H1 (cell line): ENCODE measurements at regions not wholly inside any gene's neighbourhood (a gene's known extent, or its start where the extent isn't known, plus 50 kb on each side); places are given as distances from the start of the nearest gene placed in this dataset.

Experiments used
- CTCF ChIA-PET: fragments of 300-600 bp; sonication (Branson Sonifier 250); formaldehyde crosslinking; loops from one replicate; lab custom pipeline; 2021; ENCODE audit not compliant: partially characterized antibody; lab: Charles Lee
- POLR2A ChIA-PET: fragments of 300-600 bp; sonication (Branson Sonifier 250); formaldehyde crosslinking; loops from one replicate; lab custom pipeline; 2021; ENCODE audit warnings: inconsistent platforms; ENCODE audit not compliant: partially characterized antibody; lab: Charles Lee
- DNase-seq, 2 experiments: peaks; one replicate each; pipeline versions ENCODE4 v3.0.0 to v3.0.0-alpha.2; 2010 to 2022; ENCODE audit warnings: low spot score in 2 of 2, low read depth in 1 of 2, mixed read lengths in 1 of 2
- FAIRE-seq: peaks from 2 replicates; lab custom pipeline; 2011; peaks lifted over from hg19 to GRCh38; lab: Jason Lieb, UNC
- H2AFZ ChIP-seq: 2 replicates; pipeline ENCODE4 v1.8.1; 2012; ENCODE audit warnings: low read length, inconsistent platforms
- H2AK5ac ChIP-seq: 2 replicates; pipeline ENCODE4 v1.6.1; 2013; ENCODE audit warnings: low read depth, low read length
- H2BK120ac ChIP-seq: replicated peaks from 2 replicates; pipeline ENCODE3; 2013; ENCODE audit warnings: low read depth, low read length, inconsistent platforms
- H2BK12ac ChIP-seq: 2 replicates; pipeline ENCODE4 v1.6.1; 2013; ENCODE audit warnings: low read depth, low read length
- H2BK15ac ChIP-seq: 2 replicates; pipeline ENCODE4 v1.6.1; 2013; ENCODE audit warnings: low read length
- H2BK20ac ChIP-seq: 2 replicates; pipeline ENCODE4 v1.6.1; 2013; ENCODE audit warnings: low read length
- H2BK5ac ChIP-seq: 2 replicates; pipeline ENCODE4 v1.6.1; 2013; ENCODE audit warnings: low read depth, low read length
- H3K14ac ChIP-seq: 2 replicates; pipeline ENCODE4 v1.6.1; 2013; ENCODE audit warnings: inconsistent platforms; ENCODE audit not compliant: insufficient read length
- H3K18ac ChIP-seq: 2 replicates; pipeline ENCODE4 v1.6.1; 2013; ENCODE audit warnings: low read length; ENCODE audit errors: extremely low read depth
- H3K23ac ChIP-seq: 2 replicates; pipeline ENCODE4 v1.6.1; 2013; ENCODE audit warnings: inconsistent platforms; ENCODE audit not compliant: insufficient read length
- H3K23me2 ChIP-seq: 2 replicates; pipeline ENCODE4 v1.6.1; 2013; ENCODE audit warnings: low read depth, low read length
- H3K27ac ChIP-seq: 2 replicates; pipeline ENCODE4 v1.6.1; 2011; ENCODE audit warnings: low read depth, low read length, inconsistent platforms
- H3K27me3 ChIP-seq, 4 experiments: replicated peaks in 1 of 4; 1 replicate in 1 of 4; 2 replicates in 3 of 4; pipeline versions ENCODE4 v1.6.1 to v1.8.1; 2011 to 2013; ENCODE audit warnings: low read length in 3 of 4, mild to moderate bottlenecking in 3 of 4, inconsistent platforms in 2 of 4, mixed read lengths in 2 of 4, moderate library complexity in 1 of 4; ENCODE audit not compliant: control insufficient read depth in 3 of 4, insufficient read depth in 3 of 4; ENCODE audit errors: extremely low read depth in 1 of 4
- H3K36me3 ChIP-seq, 4 experiments: 2 replicates each; pipeline versions ENCODE4 v1.6.1 to v1.8.1; 2011 to 2013; ENCODE audit warnings: mild to moderate bottlenecking in 4 of 4, low read length in 3 of 4, moderate library complexity in 2 of 4, control low read depth in 1 of 4, inconsistent platforms in 1 of 4; ENCODE audit not compliant: insufficient read depth in 4 of 4, control insufficient read depth in 2 of 4
- H3K4ac ChIP-seq: replicated peaks from 2 replicates; pipeline ENCODE3; 2013; ENCODE audit warnings: low read length, low read depth, mixed read lengths, inconsistent platforms; ENCODE audit not compliant: insufficient read length
- H3K4me1 ChIP-seq, 4 experiments: replicated peaks in 1 of 4; 1 replicate in 1 of 4; 2 replicates in 3 of 4; pipeline versions ENCODE4 v1.6.1 to v1.8.1; 2011 to 2013; ENCODE audit warnings: low read length in 3 of 4, inconsistent platforms in 2 of 4, mixed read lengths in 1 of 4; ENCODE audit not compliant: insufficient read depth in 4 of 4, control insufficient read depth in 3 of 4
- H3K4me2 ChIP-seq, 2 experiments: 2 replicates each; pipeline versions ENCODE4 v1.6.1 to v1.8.1; 2011 to 2013; ENCODE audit warnings: low read depth in 2 of 2, low read length in 2 of 2, control low read depth in 1 of 2, inconsistent platforms in 1 of 2, mild to moderate bottlenecking in 1 of 2; ENCODE audit not compliant: insufficient read depth in 1 of 2
- H3K4me3 ChIP-seq, 4 experiments: fragments of 200-600, 300-600 bp in 1 of 4; sonication (generic), shearing (Covaris generic), sonication (Bioruptor Twin) in 1 of 4; 2 replicates each; pipeline versions ENCODE4 v1.5.1 to v1.8.1; 2011 to 2016; ENCODE audit warnings: low read length in 4 of 4, low read depth in 3 of 4, control low read depth in 2 of 4, inconsistent platforms in 2 of 4, mild to moderate bottlenecking in 2 of 4, mixed read lengths in 1 of 4, moderate library complexity in 1 of 4; ENCODE audit not compliant: insufficient read depth in 2 of 4; ENCODE audit errors: extremely low read depth in 1 of 4
- H3K56ac ChIP-seq: replicated peaks from 2 replicates; pipeline ENCODE3; 2013; ENCODE audit warnings: low read depth, mild to moderate bottlenecking, mixed read lengths, low read length, inconsistent platforms; ENCODE audit not compliant: insufficient read length
- H3K79me1 ChIP-seq: 2 replicates; pipeline ENCODE4 v1.6.1; 2013; ENCODE audit warnings: low read depth, low read length, control low read depth
- H3K79me2 ChIP-seq, 2 experiments: 2 replicates each; pipeline versions ENCODE4 v1.6.1 to v1.8.1; 2012 to 2013; ENCODE audit warnings: low read length in 2 of 2, mild to moderate bottlenecking in 2 of 2, inconsistent platforms in 1 of 2; ENCODE audit not compliant: insufficient read depth in 2 of 2, control insufficient read depth in 1 of 2
- H3K9ac ChIP-seq, 4 experiments: replicated peaks in 1 of 4; 1 replicate in 1 of 4; 2 replicates in 3 of 4; pipeline versions ENCODE4 v1.6.1 to v1.8.1; 2011 to 2013; ENCODE audit warnings: low read depth in 3 of 4, low read length in 3 of 4, control low read depth in 2 of 4, mild to moderate bottlenecking in 2 of 4, moderate library complexity in 2 of 4, inconsistent platforms in 1 of 4; ENCODE audit errors: extremely low read depth in 1 of 4
- H3K9me3 ChIP-seq, 2 experiments: 2 replicates each; pipeline versions ENCODE4 v1.6.1 to v1.8.1; 2012 to 2013; ENCODE audit warnings: mild to moderate bottlenecking in 2 of 2, moderate library complexity in 2 of 2, control low read depth in 1 of 2, inconsistent platforms in 1 of 2, low read depth in 1 of 2, low read length in 1 of 2, mixed read lengths in 1 of 2; ENCODE audit not compliant: insufficient read depth in 2 of 2
- H4K20me1 ChIP-seq, 2 experiments: replicated peaks in 1 of 2; 2 replicates each; pipeline versions ENCODE3 to v1.8.1; 2011 to 2013; ENCODE audit warnings: inconsistent platforms in 2 of 2, low read length in 2 of 2, mild to moderate bottlenecking in 1 of 2; ENCODE audit not compliant: insufficient read depth in 2 of 2, control insufficient read depth in 1 of 2
- H4K5ac ChIP-seq: 2 replicates; pipeline ENCODE4 v1.6.1; 2013; ENCODE audit warnings: low read length, low read depth, mixed read lengths, inconsistent platforms; ENCODE audit not compliant: insufficient read length
- H4K8ac ChIP-seq: 2 replicates; pipeline ENCODE4 v1.8.0; 2013; ENCODE audit warnings: mild to moderate bottlenecking, moderate library complexity, low read length, inconsistent platforms; ENCODE audit not compliant: insufficient read depth; ENCODE audit errors: extremely low read depth
- H4K91ac ChIP-seq: replicated peaks from 2 replicates; pipeline ENCODE3; 2013; ENCODE audit warnings: low read length, mixed read lengths, inconsistent platforms; ENCODE audit not compliant: insufficient read length
- BRCA1 ChIP-seq: IDR thresholded peaks from 2 replicates; pipeline ENCODE4 v1.6.1; 2012; ENCODE audit warnings: low read depth, low read length, improper control_type of control experiment
- CREB1 ChIP-seq: IDR thresholded peaks from 2 replicates; pipeline ENCODE4 v1.6.1; 2012; ENCODE audit warnings: inconsistent platforms
- GABPA ChIP-seq: IDR thresholded peaks from 2 replicates; pipeline ENCODE4 v1.6.1; 2011; ENCODE audit warnings: mild to moderate bottlenecking, low read length, moderate library complexity, borderline replicate concordance; ENCODE audit not compliant: insufficient read depth
- KDM1A ChIP-seq: fragments of 200-600, 300-600 bp; sonication (generic); IDR thresholded peaks from 2 replicates; pipeline ENCODE4 v1.7.1; 2016; ENCODE audit warnings: mild to moderate bottlenecking, low read length, borderline replicate concordance
- NRF1 ChIP-seq: IDR thresholded peaks from 2 replicates; pipeline ENCODE4 v1.6.1; 2011; ENCODE audit warnings: mild to moderate bottlenecking, low read depth, low read length, improper control_type of control experiment
- POLR2AphosphoS5 ChIP-seq: IDR thresholded peaks from 2 replicates; pipeline ENCODE4 v1.6.1; 2011; ENCODE audit warnings: low read depth, low read length
- RAD21 ChIP-seq, 2 experiments: IDR thresholded peaks in 1 of 2; conservative IDR thresholded peaks in 1 of 2; 2 replicates each; pipeline ENCODE4 v1.6.1; 2011; ENCODE audit warnings: low read depth in 2 of 2, low read length in 2 of 2, improper control_type of control experiment in 1 of 2, inconsistent platforms in 1 of 2, mild to moderate bottlenecking in 1 of 2, moderate library complexity in 1 of 2
- RXRA ChIP-seq: IDR thresholded peaks from 2 replicates; pipeline ENCODE4 v1.6.1; 2011; ENCODE audit warnings: low read depth, mild to moderate bottlenecking, low read length, moderate library complexity; ENCODE audit not compliant: insufficient read depth
- SAP30 ChIP-seq: fragments of 300-600 bp; sonication (generic); IDR thresholded peaks from 2 replicates; pipeline ENCODE4 v1.7.1; 2012; ENCODE audit warnings: low read length, moderate library complexity, mild to moderate bottlenecking, inconsistent platforms; ENCODE audit not compliant: insufficient read depth, insufficient replicate concordance
- SIX5 ChIP-seq: IDR thresholded peaks from 2 replicates; pipeline ENCODE4 v1.6.1; 2011; ENCODE audit warnings: mild to moderate bottlenecking, low read depth, low read length
- TAF7 ChIP-seq: optimal IDR thresholded peaks from 2 replicates; pipeline ENCODE3; 2011; ENCODE audit warnings: low read depth, mild to moderate bottlenecking, inconsistent platforms, low read length, moderate library complexity, borderline replicate concordance
- TBP ChIP-seq: IDR thresholded peaks from 2 replicates; pipeline ENCODE4 v1.6.1; 2011; ENCODE audit warnings: low read depth, low read length, improper control_type of control experiment
- TCF12 ChIP-seq: IDR thresholded peaks from 2 replicates; pipeline ENCODE4 v1.6.1; 2011; ENCODE audit warnings: low read depth, mild to moderate bottlenecking, low read length
- YY1 ChIP-seq: IDR thresholded peaks from 2 replicates; pipeline ENCODE4 v1.6.1; 2011; ENCODE audit warnings: low read depth, mild to moderate bottlenecking, low read length
- whole genome bisulfite sequencing, 2 experiments: shearing (Covaris generic) in 1 of 2; methylation state at CpG; one replicate each; pipeline versions ENCODE4 v1.1.6 to v1.1.7; 2013 to 2015; ENCODE audit warnings: low lambda C conversion rate in 2 of 2, mixed read lengths in 2 of 2, inconsistent platforms in 1 of 2, low coverage in 1 of 2, missing lambda C conversion rate in 1 of 2; ENCODE audit not compliant: insufficient replicate concordance in 2 of 2, insufficient coverage in 1 of 2, insufficient read length in 1 of 2; ENCODE audit errors: extremely low coverage in 1 of 2, missing lambda C conversion rate in 1 of 2; 5-methylcytosine and 5-hydroxymethylcytosine counted together
- TF ChIP-seq, protein P1 (sequence below): IDR thresholded peaks from 2 replicates; pipeline ENCODE4 v1.6.1; 2012; ENCODE audit warnings: inconsistent platforms

DNA sequence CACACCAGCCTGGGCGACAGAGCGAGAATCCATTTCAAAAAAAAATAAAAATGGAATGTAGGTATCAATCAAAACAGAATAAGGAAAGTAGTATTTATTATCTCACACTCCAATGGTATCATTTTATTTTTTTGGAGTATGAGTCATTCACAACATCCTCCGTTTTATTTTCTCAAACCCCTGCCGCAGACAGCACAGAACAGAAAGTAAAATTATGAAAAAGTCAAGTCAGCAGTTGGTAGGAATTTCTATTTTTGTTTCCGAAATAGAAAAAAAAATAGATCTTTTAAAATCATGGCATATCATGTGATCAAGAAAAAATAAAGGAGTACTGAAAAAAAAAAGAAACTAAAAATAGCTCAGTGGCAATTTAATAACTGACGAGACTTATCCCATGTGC lies 490.7 kb upstream of the TENM3 start:
- Histone ChIP-seq H2AK5ac (no peak overlapping the region), H2AFZ (no peak overlapping the region), H3K23me2 (no peaks in the 10 kb centered on the region; the same call in 1 of the 2 replicates), H3K4me3 (no peak overlapping the region), H4K91ac (no peak overlapping the region), H3K4me1 (peaks cover 0 to 4% (median 3%) of the 10 kb centered on the region in 4 experiments; a peak in 3 of 7 replicates), H3K27ac (no peak overlapping the region), H3K56ac (no peak overlapping the region), H3K23ac (no peak overlapping the region), H2BK20ac (no peak overlapping the region), H2BK12ac (no peak overlapping the region), H3K36me3 (no peaks in the 10 kb centered on the region), H3K27me3 (no peaks in the 10 kb centered on the region), H3K79me2 (no peaks in the 10 kb centered on the region), H4K8ac (no peak overlapping the region), H4K5ac (no peak overlapping the region), H3K14ac (no peak overlapping the region), H3K4me2 (no peak overlapping the region), H3K9ac (no peak overlapping the region), H2BK120ac (no peak overlapping the region), H3K4ac (no peak overlapping the region), H2BK15ac (no peak overlapping the region), H2BK5ac (no peak overlapping the region), H3K9me3 (no peaks in the 10 kb centered on the region), H3K79me1 (no peaks in the 10 kb centered on the region), H4K20me1 (no peaks in the 10 kb centered on the region), H3K18ac (no peak overlapping the region)
- DNase-seq (no peak), FAIRE-seq (no peak)
- WGBS, 2 experiments: 96% methylated on average over 6 of the region's 6 CpGs; no CpG with 5 or more reads in 1 of the 2 experiments
- POLR2A ChIA-PET: interaction anchor here (0.5 kb wide), 1 partner anchor 471 kb away, joined by 3 read pairs; no protein-coding TSS in a partner anchor
- CTCF ChIA-PET: interaction anchor here (0.9 to 1.2 kb wide), 2 partner anchors 12 to 21 kb away, joined by 3 to 4 read pairs; no protein-coding TSS in a partner anchor
- TF ChIP-seq TBP: no peak
- no peak for TF ChIP-seq RXRA
- TF ChIP-seq KDM1A: no peak
- no peak for TF ChIP-seq POLR2AphosphoS5
- no peak for TF ChIP-seq CREB1
- TF ChIP-seq TCF12: no peak
- TF ChIP-seq, protein P1, sequence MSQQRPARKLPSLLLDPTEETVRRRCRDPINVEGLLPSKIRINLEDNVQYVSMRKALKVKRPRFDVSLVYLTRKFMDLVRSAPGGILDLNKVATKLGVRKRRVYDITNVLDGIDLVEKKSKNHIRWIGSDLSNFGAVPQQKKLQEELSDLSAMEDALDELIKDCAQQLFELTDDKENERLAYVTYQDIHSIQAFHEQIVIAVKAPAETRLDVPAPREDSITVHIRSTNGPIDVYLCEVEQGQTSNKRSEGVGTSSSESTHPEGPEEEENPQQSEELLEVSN: no peak
- no peak for TF ChIP-seq GABPA
- no peak for TF ChIP-seq TAF7
- TF ChIP-seq YY1: no peak
- no peak for TF ChIP-seq RAD21 (IDR thresholded peaks at IDR 0.05 in 1 of 2, conservative IDR thresholded peaks at IDR 0.05 in 1 of 2; ENCODE audit: low read depth in 2 of 2, low read length in 2 of 2)
- TF ChIP-seq NRF1: no peak
- TF ChIP-seq SAP30: no peak
- TF ChIP-seq SIX5: no peak
- no peak for TF ChIP-seq BRCA1
